Anterior cingulate cortex (tissue), 58 donors: ENCODE measurements at regions not wholly inside any gene's neighbourhood (a gene's known extent, or its start where the extent isn't known, plus 50 kb on each side); places are given as distances from the start of the nearest gene placed in this dataset.
"Not testable (repeated sequence)": the region's sequence is repeated elsewhere in the genome, so short reads cannot be mapped to it uniquely, and the experiment has no call there.

Experiments
- DNase-seq, 58 donors: peaks; one replicate each; lab custom pipeline; 2025; lab: John Stamatoyannopoulos, UW

GRCh38 chr5:26009742-26010141, 1028.6 kb downstream of the CDH9 start:
- peak in 4 of 58 donors; percentile 1 to 3 (median 2) for DNase-seq

GRCh38 chr5:26003966-26004365, 1034.4 kb downstream of the CDH9 start:
- no peak for DNase-seq

GRCh38 chr5:25995209-25995608, 1043.2 kb downstream of the CDH9 start:
- DNase-seq, result no peak

- DNase-seq, result no peak
Observed at GRCh38 chr5:25993701-25994100, 1044.7 kb downstream of the CDH9 start.

GRCh38 chr5:25991639-25992038, 1046.7 kb downstream of the CDH9 start:
- no peak for DNase-seq

GRCh38 chr5:25990771-25991170, 1047.6 kb downstream of the CDH9 start:
- no peak for DNase-seq

GRCh38 chr5:25979086-25979485, 1059.3 kb downstream of the CDH9 start:
- no peak for DNase-seq

GRCh38 chr5:25975885-25976284, 1062.5 kb downstream of the CDH9 start:
- no peak for DNase-seq

GRCh38 chr5:25974451-25974850, 1063.9 kb downstream of the CDH9 start:
- no peak for DNase-seq

- no peak for DNase-seq
Observed at GRCh38 chr5:25970906-25971489, 1067.4 kb downstream of the CDH9 start.

GRCh38 chr5:25969042-25969441, 1069.3 kb downstream of the CDH9 start:
- DNase-seq, result not testable (repeated sequence)

- no peak for DNase-seq
Observed at GRCh38 chr5:25964009-25964372, 1074.4 kb downstream of the CDH9 start.

GRCh38 chr5:25963251-25964008, 1075.0 kb downstream of the CDH9 start:
- peak in 2 of 58 donors; percentile 4 to 7 for DNase-seq

- peak in 3 of 58 donors; percentile 1 to 5 (median 1) for DNase-seq
Observed at GRCh38 chr5:25955337-25955736, 1083.0 kb downstream of the CDH9 start.

- DNase-seq, result no peak
Observed at GRCh38 chr5:25950681-25951080, 1087.7 kb downstream of the CDH9 start.

- no peak for DNase-seq
Observed at GRCh38 chr5:25948278-25948677, 1090.1 kb downstream of the CDH9 start.

GRCh38 chr5:25944786-25945185, 1093.6 kb downstream of the CDH9 start:
- DNase-seq, result no peak

GRCh38 chr5:25909163-25909562, 1129.2 kb downstream of the CDH9 start:
- no peak for DNase-seq

- DNase-seq, result no peak
Observed at GRCh38 chr5:25905646-25906045, 1132.7 kb downstream of the CDH9 start.

- no peak for DNase-seq
Observed at GRCh38 chr5:25892211-25892610, 1146.2 kb downstream of the CDH9 start.

GRCh38 chr5:25891691-25892090, 1146.7 kb downstream of the CDH9 start:
- DNase-seq, result no peak

- DNase-seq, result no peak
Observed at GRCh38 chr5:25881318-25882036, 1156.9 kb downstream of the CDH9 start.
